GM18858 (cell line): ENCODE measurements at regions not wholly inside any gene's neighbourhood (a gene's known extent, or its start where the extent isn't known, plus 50 kb on each side); places are given as distances from the start of the nearest gene placed in this dataset.

Source experiments
- ATAC-seq: cut with Tn5 transposase; IDR thresholded peaks from one replicate; pipeline ENCODE4 v1.9.1; 2021; ENCODE audit not compliant: unreplicated experiment

GRCh38 chr12:124184456-124184855 lies 110.4 kb upstream of the RFLNA start:
- ATAC-seq, result no peak

GRCh38 chr12:124185971-124186686 lies 108.8 kb upstream of the RFLNA start:
- ATAC-seq, result no peak

GRCh38 chr12:124188084-124188483 lies 106.8 kb upstream of the RFLNA start:
- ATAC-seq, result no peak

- no peak for ATAC-seq
Measured at GRCh38 chr12:124188561-124189405, 106.1 kb upstream of the RFLNA start.

GRCh38 chr12:124190312-124191023 lies 104.4 kb upstream of the RFLNA start:
- no peak for ATAC-seq

GRCh38 chr12:124191024-124191359 lies 103.9 kb upstream of the RFLNA start:
- ATAC-seq, result no peak

GRCh38 chr12:124191966-124192365 lies 102.9 kb upstream of the RFLNA start:
- no peak for ATAC-seq

- ATAC-seq, result no peak
Measured at GRCh38 chr12:124194264-124194892, 100.5 kb upstream of the RFLNA start.

- ATAC-seq, result no peak
Measured at GRCh38 chr12:124194893-124195566, 99.9 kb upstream of the RFLNA start.

GRCh38 chr12:124195567-124195942 lies 99.3 kb upstream of the RFLNA start:
- ATAC-seq, result no peak

- no peak for ATAC-seq
Measured at GRCh38 chr12:124196236-124196635, 98.7 kb upstream of the RFLNA start.

DNA sequence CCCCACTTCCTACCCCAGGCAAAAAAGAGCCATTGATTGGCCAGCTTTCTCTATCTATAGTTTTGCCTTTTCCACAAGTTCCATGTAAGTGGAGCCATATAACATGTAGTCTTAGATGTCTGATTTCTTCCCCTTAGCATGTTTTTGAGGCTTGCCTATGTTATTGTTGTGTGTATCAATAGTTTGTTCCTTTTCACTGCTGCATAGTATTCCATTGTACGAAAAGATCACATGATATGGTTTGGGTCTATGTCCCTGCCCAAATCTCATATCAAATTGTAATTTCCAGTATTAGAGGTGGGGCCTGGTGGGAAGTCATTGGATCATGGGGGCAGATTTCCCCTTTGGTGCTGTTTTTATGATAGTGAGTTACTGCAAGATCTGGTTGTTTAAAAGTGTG lies 93.6 kb upstream of the RFLNA start:
- no peak for ATAC-seq

GRCh38 chr12:124203176-124203575 lies 91.7 kb upstream of the RFLNA start:
- ATAC-seq, result no peak

DNA sequence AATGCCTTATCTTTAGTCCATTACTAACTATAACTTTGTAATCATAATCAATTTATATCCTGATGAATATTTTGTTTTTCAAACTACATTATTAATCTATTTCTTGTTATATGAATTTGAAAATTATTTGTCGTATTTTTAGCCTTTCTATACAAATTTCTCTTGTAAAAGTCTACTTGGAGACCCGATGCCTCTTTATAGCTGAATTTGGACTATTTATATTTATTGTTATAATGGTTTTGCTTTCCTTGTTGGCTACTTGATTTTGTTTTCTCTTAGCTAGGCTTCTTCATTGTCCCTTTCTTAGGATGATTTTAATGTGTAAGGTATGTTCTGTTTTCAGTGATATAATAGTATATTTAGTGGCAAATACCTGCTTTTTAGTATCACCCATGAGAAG lies 89.5 kb upstream of the RFLNA start:
- no peak for ATAC-seq

GRCh38 chr12:124207049-124207448 lies 87.8 kb upstream of the RFLNA start:
- ATAC-seq, result no peak

GRCh38 chr12:124207617-124208016 lies 87.3 kb upstream of the RFLNA start:
- no peak for ATAC-seq

GRCh38 chr12:124208489-124208888 lies 86.4 kb upstream of the RFLNA start:
- ATAC-seq, result no peak

DNA sequence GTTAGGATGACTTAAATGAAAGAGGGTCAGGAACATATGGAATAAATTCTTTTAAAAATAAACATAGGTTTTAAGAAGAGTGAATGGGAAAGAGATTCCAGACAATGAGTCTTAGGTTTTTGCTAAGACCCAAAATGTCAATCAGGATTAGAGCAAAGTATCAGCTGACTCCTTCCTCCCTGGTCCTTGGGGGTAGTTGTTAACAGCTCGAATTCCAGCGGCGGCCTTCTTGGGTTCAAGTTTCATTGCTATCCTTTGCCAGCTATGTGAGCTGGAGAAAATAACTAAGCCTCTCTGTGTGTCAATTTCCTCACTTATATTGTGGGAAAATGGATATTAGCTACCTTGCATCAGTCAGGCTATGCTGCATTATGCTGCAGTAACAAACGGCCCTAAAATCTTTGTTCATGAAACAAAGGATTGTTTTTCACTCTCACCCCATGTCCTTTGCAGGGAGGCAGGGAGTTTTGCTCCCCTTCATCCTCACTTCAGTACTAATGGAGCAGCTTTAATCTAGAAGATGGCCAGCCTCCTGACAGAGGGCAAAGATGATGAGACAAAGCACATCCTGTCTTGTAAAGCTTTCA lies 83.8 kb upstream of the RFLNA start:
- ATAC-seq, result no peak

GRCh38 chr12:124211753-124212152 lies 83.1 kb upstream of the RFLNA start:
- ATAC-seq, result no peak

GRCh38 chr12:124213666-124214347 lies 81.1 kb upstream of the RFLNA start:
- no peak for ATAC-seq
